ENCODE measurements at regions not wholly inside any gene's neighbourhood (a gene's known extent, or its start where the extent isn't known, plus 50 kb on each side); places are given as distances from the start of the nearest gene placed in this dataset.

DNA sequence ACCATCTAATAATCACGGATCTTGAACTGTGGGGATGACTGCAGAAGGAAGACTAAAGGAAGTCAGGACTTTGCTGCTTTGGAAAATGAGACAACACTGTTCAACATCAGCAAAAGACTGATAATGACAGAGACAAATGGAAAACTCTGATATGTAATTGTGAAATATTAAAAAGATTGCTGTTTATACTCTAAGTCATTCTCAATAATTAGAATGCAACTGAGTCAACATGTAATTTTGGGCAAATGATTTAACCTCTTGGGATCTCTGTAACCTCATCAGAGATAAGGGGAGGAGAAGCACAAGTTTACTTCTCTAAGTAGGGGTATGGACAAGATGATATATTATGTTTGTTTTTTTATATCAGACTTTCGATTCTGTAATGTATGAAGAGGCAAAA lies 121.9 kb downstream of the GASK1B start:
- Mint-ChIP-seq H3K4me1 (no peaks in the 10 kb centered on the region), H3K4me3 (no peak overlapping the region), H3K36me3 (ENCODE audit: low read depth) (no peaks in the 10 kb centered on the region), H3K27me3 (ENCODE audit: insufficient read depth, low read depth, poor library complexity) (no peaks in the 10 kb centered on the region), H3K9me3 (no peaks in the 10 kb centered on the region), H3K27ac (no peak overlapping the region)
- Histone ChIP-seq H3F3A (replicated peaks; ENCODE audit: low read depth) (no peaks in the 10 kb centered on the region), H3K9me2 (ENCODE audit: insufficient read depth) (no peaks in the 10 kb centered on the region), H3K27me3 (ENCODE audit: insufficient read depth) (no peaks in the 10 kb centered on the region), H3K36me3 (ENCODE audit: insufficient read depth) (no peaks in the 10 kb centered on the region), H3K4me1 (ENCODE audit: insufficient read depth) (no peaks in the 10 kb centered on the region), H3K27ac (ENCODE audit: low read depth) (no peak overlapping the region), H4K20me1 (replicated peaks; ENCODE audit: insufficient read depth) (no peaks in the 10 kb centered on the region), H3K4me3 (no peak overlapping the region), H3K4me2 (no peak overlapping the region), H2AFZ (no peak overlapping the region), H3K79me2 (replicated peaks; ENCODE audit: insufficient read depth) (no peaks in the 10 kb centered on the region)
- no peak for ATAC-seq
- DNase-seq (ENCODE audit: low spot score) = no peak
- TF ChIP-seq ZNF114 (CRISPR knock-in tag; IDR thresholded peaks at IDR 0.05) = no peak

DNA sequence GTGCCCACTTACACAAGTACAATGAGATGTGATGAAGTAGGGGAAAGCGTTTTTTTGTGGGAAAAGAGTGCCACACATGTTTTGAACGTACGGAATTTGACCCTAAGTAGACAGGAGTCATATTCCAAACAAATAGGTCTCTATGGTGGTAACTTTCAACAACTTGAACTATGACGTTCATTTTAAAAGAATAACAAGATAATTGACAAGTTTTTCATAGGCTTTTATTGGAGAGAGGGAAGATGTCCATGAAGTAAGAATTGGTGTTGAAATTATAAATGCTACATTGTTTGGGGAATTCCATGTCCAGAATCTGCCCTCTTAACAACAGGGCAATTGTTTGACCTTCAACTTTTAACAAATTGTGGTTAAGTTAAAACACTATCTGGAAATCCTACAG lies 126.5 kb downstream of the GASK1B start:
- no peaks in the 10 kb centered on the region for H3K79me2 ChIP-seq (replicated peaks; ENCODE audit: insufficient read depth)
- H3K36me3 ChIP-seq (ENCODE audit: insufficient read depth) = no peaks in the 10 kb centered on the region
- Mint-ChIP-seq H3K9me3 (no peaks in the 10 kb centered on the region), H3K27me3 (ENCODE audit: insufficient read depth, low read depth, poor library complexity) (no peaks in the 10 kb centered on the region), H3K4me1 (no peaks in the 10 kb centered on the region), H3K4me3 (no peak overlapping the region), H3K27ac (no peak overlapping the region), H3K36me3 (ENCODE audit: low read depth) (no peaks in the 10 kb centered on the region)
- H3K4me3 ChIP-seq = no peak overlapping the region
- no peak for DNase-seq (ENCODE audit: low spot score)
- H3F3A ChIP-seq (replicated peaks; ENCODE audit: low read depth) = no peaks in the 10 kb centered on the region
- H4K20me1 ChIP-seq (replicated peaks; ENCODE audit: insufficient read depth) = no peaks in the 10 kb centered on the region
- H2AFZ ChIP-seq = no peak overlapping the region
- no peak for TF ChIP-seq EZH2phosphoT487 (IDR thresholded peaks at IDR 0.05; ENCODE audit: unreplicated experiment)
- no peak for TF ChIP-seq CREB1 (CRISPR knock-in tag; IDR thresholded peaks at IDR 0.05; ENCODE audit: low read depth)
- TF ChIP-seq, protein P1, sequence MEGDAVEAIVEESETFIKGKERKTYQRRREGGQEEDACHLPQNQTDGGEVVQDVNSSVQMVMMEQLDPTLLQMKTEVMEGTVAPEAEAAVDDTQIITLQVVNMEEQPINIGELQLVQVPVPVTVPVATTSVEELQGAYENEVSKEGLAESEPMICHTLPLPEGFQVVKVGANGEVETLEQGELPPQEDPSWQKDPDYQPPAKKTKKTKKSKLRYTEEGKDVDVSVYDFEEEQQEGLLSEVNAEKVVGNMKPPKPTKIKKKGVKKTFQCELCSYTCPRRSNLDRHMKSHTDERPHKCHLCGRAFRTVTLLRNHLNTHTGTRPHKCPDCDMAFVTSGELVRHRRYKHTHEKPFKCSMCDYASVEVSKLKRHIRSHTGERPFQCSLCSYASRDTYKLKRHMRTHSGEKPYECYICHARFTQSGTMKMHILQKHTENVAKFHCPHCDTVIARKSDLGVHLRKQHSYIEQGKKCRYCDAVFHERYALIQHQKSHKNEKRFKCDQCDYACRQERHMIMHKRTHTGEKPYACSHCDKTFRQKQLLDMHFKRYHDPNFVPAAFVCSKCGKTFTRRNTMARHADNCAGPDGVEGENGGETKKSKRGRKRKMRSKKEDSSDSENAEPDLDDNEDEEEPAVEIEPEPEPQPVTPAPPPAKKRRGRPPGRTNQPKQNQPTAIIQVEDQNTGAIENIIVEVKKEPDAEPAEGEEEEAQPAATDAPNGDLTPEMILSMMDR (conservative IDR thresholded peaks at IDR 0.05; ENCODE audit: low read depth in 2 of 2) = no peak
- no peak for TF ChIP-seq POLR2AphosphoS5 (IDR thresholded peaks at IDR 0.05; ENCODE audit: low read depth)
- H3K4me1 ChIP-seq (ENCODE audit: insufficient read depth) = no peaks in the 10 kb centered on the region
- H3K27me3 ChIP-seq (ENCODE audit: insufficient read depth) = no peaks in the 10 kb centered on the region
- H3K9me2 ChIP-seq (ENCODE audit: insufficient read depth) = no peaks in the 10 kb centered on the region
- H3K27ac ChIP-seq (ENCODE audit: low read depth) = no peak overlapping the region
- H3K4me2 ChIP-seq = no peak overlapping the region
- no peak for ATAC-seq

DNA sequence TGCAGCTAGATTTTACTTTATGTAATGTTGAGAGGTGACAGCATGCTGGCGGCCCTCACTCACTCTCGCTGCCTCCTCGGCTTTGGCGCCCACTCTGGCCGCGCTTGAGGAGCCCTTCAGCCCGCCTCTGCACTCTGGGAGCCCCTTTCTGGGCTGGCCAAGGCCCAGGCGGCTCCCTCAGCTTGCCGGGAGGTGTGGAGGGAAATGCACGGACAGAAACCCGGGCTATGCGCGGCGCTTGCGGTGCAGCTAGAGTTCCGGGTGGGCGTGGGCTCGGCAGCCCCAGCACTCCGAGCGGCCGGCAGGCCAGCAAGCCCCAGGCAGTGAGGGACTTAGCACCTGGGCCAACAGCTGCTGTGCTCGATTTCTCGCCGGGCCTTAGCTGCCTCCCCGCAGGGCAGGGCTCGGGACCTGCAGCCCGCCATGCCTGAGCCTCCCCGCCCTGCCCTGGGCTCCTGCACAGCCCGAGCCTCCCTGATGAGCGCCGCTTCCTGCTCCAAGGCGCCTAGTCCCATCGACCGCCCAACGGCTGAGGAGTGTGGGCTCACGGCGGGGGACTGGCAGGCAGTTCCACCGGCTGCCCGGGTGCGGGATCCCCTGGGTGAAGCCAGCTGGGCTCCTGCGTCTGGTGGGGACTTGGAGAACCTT lies 128.7 kb downstream of the GASK1B start:
- Mint-ChIP-seq H3K4me3 (no peak overlapping the region), H3K36me3 (ENCODE audit: low read depth) (no peaks in the 10 kb centered on the region), H3K27ac (no peak overlapping the region), H3K4me1 (no peaks in the 10 kb centered on the region), H3K27me3 (ENCODE audit: insufficient read depth, low read depth, poor library complexity) (no peaks in the 10 kb centered on the region), H3K9me3 (no peaks in the 10 kb centered on the region)
- no peaks in the 10 kb centered on the region for H4K20me1 ChIP-seq (replicated peaks; ENCODE audit: insufficient read depth)
- no peak overlapping the region for H3K4me2 ChIP-seq
- ATAC-seq (no peak), DNase-seq (ENCODE audit: low spot score) (no peak)
- H3K4me1 ChIP-seq (ENCODE audit: insufficient read depth) = no peaks in the 10 kb centered on the region
- H3K27me3 ChIP-seq (ENCODE audit: insufficient read depth) = no peaks in the 10 kb centered on the region
- H3K79me2 ChIP-seq (replicated peaks; ENCODE audit: insufficient read depth) = no peaks in the 10 kb centered on the region
- no peak overlapping the region for H2AFZ ChIP-seq
- no peaks in the 10 kb centered on the region for H3K36me3 ChIP-seq (ENCODE audit: insufficient read depth)
- no peak overlapping the region for H3K27ac ChIP-seq (ENCODE audit: low read depth)
- H3K4me3 ChIP-seq = no peak overlapping the region
- no peaks in the 10 kb centered on the region for H3F3A ChIP-seq (replicated peaks; ENCODE audit: low read depth)
- H3K9me2 ChIP-seq (ENCODE audit: insufficient read depth) = 0 out of 2 replicates have a peak, but pooled peaks cover 3% of the 10 kb centered on the region
- TF ChIP-seq STAT1 (IDR thresholded peaks at IDR 0.05; ENCODE audit: unreplicated experiment) (no peak), EZH2 (IDR thresholded peaks at IDR 0.05; ENCODE audit: low read depth, unreplicated experiment) (no peak), NANOG (IDR thresholded peaks at IDR 0.05; ENCODE audit: borderline replicate concordance) (no peak), ZNF114 (CRISPR knock-in tag; IDR thresholded peaks at IDR 0.05) (no peak), EZH2phosphoT487 (IDR thresholded peaks at IDR 0.05; ENCODE audit: unreplicated experiment) (no peak), CREB1 (CRISPR knock-in tag; IDR thresholded peaks at IDR 0.05; ENCODE audit: low read depth) (no peak)
- TF ChIP-seq, protein P1 (conservative IDR thresholded peaks at IDR 0.05; ENCODE audit: low read depth in 2 of 2) = no peak
- TF ChIP-seq, protein P2, sequence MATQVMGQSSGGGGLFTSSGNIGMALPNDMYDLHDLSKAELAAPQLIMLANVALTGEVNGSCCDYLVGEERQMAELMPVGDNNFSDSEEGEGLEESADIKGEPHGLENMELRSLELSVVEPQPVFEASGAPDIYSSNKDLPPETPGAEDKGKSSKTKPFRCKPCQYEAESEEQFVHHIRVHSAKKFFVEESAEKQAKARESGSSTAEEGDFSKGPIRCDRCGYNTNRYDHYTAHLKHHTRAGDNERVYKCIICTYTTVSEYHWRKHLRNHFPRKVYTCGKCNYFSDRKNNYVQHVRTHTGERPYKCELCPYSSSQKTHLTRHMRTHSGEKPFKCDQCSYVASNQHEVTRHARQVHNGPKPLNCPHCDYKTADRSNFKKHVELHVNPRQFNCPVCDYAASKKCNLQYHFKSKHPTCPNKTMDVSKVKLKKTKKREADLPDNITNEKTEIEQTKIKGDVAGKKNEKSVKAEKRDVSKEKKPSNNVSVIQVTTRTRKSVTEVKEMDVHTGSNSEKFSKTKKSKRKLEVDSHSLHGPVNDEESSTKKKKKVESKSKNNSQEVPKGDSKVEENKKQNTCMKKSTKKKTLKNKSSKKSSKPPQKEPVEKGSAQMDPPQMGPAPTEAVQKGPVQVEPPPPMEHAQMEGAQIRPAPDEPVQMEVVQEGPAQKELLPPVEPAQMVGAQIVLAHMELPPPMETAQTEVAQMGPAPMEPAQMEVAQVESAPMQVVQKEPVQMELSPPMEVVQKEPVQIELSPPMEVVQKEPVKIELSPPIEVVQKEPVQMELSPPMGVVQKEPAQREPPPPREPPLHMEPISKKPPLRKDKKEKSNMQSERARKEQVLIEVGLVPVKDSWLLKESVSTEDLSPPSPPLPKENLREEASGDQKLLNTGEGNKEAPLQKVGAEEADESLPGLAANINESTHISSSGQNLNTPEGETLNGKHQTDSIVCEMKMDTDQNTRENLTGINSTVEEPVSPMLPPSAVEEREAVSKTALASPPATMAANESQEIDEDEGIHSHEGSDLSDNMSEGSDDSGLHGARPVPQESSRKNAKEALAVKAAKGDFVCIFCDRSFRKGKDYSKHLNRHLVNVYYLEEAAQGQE (IDR thresholded peaks at IDR 0.05; ENCODE audit: unreplicated experiment) = no peak
